Activated CD4-positive, alpha-beta T cell treated with anti-CD3 and anti-CD28 coated beads, Interleukin-2, Interleukin-4, amounts not matched to agents 100 ng/mL and 50 ng/mL, durations not matched to agents 16 hours and 8 hours (primary cell): ENCODE measurements at regions not wholly inside any gene's neighbourhood (a gene's known extent, or its start where the extent isn't known, plus 50 kb on each side); places are given as distances from the start of the nearest gene placed in this dataset.
A peak's percentile ranks its signal among the peaks of the same experiment; 100 is the strongest.

Experiments used
- DNase-seq: peaks from one replicate; pipeline ENCODE4 v3.0.0-alpha.2; 2020; ENCODE audit warnings: low spot score

DNA sequence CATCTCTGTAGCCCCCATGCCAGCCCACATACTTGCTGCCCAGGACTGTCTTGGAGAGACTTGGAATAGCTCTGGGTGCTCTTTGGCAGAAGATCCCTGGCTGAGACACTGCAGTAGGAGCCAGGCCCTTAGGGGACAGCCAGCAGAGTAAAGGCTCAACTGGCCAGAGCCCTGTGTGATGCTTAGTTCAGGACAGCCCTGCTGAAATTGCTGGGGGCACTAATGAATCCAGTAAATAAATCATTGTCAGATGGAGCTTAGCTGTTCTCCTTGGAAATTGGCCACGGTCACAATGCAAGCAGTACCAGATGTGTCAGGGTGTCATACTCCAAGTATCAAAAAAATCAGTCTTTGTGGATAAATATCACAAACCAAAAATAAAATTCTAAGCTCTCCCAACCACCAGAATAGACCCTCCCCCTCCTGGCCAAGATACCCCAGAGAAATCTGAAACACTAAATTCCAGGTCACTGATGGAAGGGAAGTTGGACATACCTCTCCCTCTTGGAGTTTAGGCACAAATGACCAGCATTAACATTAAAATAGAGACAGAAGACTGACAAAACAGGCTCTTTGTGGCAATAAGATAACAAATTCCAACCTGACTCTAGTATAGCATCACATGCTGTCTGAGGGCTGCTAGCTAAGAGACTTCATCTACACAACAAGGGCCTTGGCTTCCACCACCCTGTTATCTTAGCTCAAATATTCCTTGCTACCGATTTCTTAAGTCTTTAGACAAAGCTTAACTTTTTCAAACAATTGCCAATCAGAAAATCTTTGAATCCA, 83.2 kb upstream of the DNAH14 start:
- DNase-seq = no peak

DNA sequence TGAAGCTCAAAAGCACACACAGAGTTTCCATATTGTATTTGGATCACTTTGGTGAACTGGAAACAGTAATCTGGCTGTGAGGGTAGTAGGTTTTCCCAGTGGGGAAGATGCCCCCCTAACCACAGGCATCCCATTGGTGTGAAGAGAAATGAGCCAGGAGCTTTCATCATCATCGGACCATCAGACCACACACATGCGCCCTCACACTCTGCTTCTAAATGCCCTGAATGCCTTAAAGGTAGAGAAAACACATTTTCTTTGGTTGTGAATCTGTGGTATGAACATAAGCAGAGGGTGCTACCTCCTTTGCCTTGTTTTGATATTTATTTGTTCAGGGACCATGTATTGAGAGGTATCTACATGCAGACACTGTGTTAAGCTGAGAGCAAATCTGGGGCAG, 79.0 kb upstream of the DNAH14 start:
- no peak for DNase-seq

DNA sequence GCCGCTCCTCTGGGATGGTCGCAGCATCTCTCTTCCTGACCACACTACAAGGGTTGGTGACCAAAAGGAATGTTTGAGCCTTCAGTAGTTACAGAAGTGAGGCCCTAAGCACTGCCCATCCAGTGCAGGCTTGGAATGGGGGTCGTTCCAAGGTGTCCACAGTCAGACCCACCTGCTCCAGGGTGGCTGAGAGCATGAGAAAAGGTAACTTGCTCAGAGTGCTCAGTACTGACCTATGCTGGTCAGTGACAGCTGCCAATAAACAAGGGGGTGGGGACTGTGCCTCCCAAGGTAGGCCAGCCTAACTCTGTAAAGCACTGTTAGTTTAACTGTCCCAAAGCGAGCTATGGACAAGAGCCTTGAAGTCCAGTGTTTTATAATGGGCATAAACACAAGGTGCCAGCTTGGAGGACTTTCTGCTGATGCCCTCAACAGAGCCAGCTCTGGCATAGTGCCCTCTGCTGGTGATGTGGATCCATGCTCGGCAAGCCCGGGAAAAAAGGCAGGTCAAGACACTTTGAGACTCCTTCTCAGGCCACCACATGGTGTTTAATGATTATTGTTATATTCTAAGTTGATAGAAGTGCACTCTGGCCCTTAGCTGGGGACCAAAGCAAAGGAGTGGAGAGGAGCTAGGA, 78.1 kb upstream of the DNAH14 start:
- DNase-seq = peak; percentile 60

DNA sequence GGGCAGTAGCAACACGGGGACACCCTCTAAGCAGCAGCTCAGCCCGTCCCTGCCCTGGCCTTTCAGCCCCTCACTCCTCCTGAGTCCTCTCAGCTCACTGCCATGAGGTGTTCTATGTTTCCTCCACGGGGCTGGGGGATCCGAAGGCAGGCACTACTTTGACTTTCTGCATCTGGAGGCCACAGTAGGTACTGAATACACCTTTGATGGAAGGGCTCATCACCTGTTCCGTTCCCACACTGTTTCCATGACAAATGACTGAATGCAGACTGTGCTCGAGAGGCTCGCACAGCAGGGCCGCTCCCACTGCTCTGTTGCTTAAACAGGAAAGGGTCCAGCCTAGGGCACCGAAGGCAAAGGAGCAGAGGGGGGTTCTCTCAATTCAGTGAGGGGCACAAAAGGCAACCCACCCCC, 77.6 kb upstream of the DNAH14 start:
- DNase-seq = no peak

DNA sequence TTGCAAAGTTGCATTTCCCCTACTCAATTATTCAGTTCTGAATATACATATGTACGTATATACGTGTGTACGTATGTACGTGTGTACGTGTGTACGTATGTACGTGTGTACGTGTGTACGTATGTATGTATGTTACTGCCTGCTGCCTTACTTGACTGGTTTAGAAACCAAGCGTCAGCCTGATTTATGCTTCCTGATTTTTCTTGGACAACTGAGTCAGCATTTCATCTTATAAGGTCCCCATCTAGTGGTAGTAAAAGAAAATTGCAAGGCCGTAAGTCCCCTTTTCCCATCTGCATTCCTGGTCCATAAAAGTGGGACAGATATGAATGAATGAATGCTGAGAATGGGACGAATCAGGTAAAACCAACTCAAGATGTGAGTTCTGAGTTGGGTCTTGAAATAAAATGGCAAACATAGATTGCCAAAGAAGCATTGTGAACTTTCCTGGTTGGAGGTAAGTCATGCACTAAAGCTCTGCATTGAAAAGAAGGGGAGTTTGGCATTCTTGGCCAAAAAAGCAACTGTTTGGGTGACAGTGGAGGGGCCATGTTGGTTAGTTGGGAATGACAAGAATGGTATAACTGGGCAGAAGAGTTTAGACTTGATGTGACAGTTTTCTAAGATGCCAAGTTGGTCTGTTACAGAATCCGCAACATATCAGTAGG, 76.4 kb upstream of the DNAH14 start:
- peak; percentile 4 for DNase-seq

DNA sequence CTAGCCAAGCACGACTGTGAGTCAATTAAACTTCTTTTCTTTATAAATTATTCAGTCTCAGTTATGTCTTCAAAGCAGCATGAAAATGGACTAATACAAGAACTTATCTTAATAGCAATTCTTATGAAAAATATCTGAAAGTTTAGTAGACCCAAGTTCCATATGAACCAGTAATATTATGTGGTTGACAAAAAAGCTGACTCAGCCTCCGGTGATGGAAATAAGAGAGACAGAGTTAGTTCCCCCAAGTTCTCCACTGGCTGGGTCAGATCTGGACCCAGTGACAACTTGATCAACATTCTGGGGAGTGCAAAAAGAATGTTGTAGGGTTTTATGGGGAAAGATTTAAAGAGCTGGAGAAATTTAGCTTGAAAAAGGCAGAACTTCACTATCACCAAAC, 72.5 kb upstream of the DNAH14 start:
- no peak for DNase-seq

DNA sequence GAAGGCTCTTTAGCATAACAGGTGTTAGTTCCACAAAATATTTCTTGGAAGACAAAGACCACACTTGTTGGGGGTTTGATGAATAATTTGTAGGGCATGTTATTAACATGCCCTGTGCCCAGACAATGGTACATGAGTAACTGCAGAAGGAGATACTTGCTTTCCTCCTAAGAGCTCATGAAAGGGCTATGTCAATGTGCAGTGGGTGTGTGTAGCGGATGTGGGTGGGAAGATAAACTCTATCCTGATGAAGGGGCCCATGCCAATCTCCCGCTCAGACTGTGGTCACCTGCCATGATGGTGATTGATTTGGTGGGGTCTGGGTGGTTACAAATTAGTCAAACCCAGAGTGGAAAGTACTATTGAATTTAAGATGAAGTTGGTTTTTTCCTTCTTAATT, 69.8 kb upstream of the DNAH14 start:
- DNase-seq = no peak

DNA sequence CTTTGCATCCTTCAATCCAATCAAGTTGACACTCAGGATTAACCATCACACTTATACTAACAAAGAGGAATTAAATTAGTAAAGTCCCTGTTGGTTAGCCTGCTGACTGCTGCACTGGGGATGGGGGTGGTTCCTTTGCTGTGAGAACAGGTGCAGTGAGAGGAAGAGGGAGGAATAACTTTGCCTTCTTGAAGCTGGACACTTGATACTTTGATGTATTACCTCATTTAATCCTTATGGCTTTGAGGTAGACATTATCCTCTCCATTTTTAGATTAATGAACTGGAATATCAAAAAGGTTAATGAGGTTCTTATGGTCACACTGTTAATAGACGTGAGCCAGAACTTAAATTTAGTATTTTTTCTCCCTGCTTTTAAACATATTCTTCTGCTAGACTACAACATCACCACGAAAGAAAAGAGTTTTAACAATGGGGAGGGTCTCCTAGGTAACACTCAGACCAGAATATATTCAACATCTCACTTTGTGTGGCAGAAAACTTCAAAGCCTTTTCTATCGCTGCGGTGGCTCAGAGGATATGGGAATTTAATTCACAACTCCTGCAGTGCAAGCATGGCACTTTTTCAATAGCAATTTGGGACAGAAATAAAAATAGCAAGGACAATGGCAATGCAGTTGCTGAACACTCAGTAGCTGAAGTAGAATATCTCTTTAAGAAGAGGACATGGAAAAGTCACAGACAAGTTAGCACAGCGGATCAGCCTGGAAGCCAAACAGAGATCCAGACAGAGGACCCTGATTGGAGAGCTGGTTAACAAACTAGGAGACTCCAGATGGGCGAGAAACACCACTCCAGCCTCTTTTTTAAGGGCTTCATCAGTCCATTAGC, 68.8 kb upstream of the DNAH14 start:
- no peak for DNase-seq

DNA sequence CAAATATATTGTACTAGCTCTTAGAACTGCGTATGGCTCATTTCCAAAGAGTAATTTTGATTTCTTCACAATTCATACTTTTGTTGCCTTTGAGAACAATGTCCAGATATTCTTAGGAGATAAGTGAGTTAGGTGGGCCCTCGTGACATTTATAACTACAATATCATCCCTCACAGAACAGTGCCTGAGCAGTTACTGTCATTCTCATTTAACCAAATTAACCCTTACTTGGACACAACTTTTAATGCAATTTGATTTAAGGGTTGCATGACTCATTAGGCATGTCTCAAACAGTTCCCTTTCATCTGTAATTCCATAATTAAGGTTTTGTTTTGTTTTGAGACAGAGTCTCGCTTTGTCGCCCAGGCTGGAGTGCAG, 68.1 kb upstream of the DNAH14 start:
- no peak for DNase-seq

DNA sequence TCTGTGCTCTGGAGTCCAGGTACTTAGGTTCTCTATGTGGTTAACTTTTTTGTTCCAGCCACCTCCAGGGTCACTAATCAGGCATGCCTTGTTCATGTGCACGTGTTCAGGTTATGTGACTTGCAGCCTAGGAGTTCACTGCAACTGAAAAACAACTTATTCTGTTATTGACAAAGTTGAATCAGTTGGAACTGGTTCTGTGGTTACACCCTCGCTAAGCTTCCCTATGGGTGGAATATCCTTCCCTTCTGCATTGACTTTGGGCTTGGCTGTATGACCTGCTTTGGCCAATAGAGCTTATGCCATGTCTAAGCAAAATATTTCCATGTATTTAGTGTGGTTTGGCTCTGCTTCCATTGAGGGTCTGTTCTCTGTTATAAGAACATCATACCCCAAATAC, 66.0 kb upstream of the DNAH14 start:
- DNase-seq = no peak

DNA sequence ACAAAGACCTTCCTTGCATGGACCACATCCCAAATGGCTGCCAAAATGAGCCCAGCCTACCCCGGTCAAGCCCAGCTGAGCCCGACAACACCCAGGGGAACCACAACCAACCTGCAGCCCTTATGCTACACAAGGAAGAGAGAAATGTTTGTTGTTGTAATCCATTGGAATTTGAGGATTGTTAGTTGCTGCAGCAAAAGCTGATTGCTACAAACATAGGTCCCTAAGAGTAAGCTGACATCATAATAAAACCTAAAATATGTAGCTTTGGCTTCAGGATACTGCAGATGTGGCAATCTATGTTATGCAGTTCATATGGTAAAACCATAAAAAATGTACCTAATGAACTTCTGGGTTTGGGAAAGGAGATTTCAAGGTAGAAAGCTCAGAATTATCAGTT, 65.5 kb upstream of the DNAH14 start:
- DNase-seq = no peak

DNA sequence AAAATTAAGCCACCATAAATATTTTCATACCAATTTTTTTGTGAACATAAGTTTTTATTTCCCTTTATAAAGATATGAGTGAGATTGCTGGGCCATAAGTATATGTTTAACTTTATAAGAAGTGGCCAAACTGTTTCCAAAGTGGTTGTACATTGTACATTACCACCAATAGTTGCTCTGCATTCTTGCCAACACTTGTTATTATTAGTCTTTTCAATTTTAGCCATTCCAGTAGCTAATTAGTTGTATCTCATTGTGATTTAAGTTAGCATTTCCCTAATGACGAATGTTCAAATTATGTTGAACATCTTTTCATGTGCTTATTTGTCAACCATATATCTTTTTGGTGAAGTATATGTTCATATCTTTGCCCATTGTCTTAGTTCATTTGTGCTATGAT, 64.0 kb upstream of the DNAH14 start:
- no peak for DNase-seq

DNA sequence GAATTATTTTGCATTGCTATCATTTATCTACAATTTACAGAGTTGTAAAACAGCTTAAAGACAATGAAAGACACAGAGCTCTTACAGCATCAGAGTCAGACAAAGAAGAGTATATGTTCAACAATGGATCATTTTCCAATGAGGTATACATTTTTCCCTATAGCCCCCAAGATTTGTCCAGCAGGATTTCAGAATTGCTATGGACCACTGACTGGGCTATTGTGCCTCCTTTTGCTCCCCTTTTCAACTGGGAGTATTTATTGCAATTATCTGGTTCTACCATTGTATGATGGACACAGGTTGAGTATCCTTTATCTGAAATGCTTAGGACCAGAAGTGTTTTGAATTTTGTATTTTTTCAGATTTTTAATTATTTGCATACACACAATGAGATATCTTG, 62.5 kb upstream of the DNAH14 start:
- DNase-seq = no peak

DNA sequence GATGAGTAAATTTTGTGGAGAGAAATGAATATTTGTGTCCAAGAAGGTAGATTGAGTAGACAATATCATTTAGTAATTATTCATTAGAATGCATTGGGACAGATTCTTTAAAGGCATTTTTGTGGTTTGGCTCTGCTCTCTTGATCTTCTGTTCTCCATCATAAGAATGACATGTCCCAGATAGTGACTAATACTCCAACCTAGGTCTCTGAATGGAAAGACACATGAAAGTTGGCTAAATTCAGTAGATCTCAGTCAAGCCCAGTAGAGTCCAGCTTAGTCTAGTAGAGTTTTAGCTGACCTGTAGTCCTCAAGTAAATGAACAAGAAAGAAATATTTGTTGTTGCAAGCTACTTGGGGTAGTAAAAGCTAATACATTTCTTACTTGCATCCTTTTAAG, 61.8 kb upstream of the DNAH14 start:
- no peak for DNase-seq

DNA sequence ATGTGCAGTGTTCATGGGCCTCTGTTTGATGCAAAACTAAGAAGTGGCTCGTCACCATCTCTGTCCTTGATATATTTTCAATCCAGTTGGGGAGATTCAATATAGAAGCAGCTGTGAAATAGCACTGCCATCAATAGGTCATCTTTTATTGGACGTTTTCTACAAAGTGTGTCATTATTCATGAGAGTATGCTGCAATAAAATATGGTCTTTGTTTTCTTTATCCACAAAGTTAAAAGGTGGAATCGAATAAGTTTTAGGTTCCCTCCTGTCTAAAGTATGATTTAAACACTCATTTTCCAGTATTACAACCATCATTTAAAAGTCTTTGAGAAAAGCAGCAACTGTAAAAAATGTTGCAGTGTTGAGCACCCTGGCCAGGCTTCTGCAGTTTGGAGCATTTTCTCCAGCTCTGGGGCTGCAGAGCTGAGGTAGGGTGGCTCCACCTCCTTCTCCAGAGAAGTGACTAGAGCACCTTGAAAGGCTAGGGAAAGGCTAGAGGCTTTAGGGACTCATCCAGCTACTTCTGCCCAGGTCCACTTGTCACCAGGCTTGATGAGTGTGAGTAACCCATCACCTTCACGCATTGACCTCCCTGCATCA, 56.5 kb upstream of the DNAH14 start:
- DNase-seq = no peak

DNA sequence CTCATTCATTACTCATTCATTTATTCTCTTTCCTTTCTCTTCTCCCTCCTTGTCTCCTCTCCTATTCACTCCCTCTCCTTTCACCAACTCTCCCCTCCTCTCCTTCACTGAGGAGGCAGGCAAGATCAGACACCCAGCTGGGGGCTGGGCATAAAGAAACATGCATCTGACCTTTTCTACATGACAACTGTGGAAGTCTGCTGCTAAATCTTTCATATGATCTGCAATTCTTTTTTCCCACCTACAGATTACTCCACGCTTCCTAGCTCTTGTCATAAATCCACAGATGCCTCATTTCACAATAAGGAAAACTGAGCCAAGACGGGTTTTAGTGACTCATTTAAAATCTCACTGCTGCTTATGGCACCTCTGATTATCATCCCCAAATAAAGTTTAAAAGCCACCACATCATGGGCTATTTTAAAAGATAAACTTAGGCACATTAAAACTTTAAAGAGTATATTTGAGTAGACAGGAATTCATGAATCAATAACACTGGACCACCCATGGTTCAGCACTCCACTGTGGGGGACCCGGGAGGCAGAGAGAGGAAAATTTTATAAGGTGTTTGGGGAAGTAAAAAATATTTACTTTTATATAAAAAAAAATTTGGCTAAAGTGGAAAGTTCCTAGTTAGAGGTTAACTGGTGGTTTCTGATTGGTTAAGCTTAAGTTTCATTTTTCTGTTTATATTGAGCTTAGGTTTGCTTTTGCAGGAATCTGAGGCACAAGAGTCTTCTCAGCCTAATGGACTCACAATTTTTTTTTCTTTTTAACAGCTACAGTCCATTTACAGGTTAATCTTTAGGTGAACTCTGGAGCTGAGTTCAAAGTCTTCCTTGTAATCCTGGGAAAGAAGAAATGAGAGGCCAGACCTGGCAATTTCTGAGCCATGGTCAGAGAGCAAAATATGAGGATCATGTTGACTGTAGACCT, 55.8 kb upstream of the DNAH14 start:
- DNase-seq = no peak

DNA sequence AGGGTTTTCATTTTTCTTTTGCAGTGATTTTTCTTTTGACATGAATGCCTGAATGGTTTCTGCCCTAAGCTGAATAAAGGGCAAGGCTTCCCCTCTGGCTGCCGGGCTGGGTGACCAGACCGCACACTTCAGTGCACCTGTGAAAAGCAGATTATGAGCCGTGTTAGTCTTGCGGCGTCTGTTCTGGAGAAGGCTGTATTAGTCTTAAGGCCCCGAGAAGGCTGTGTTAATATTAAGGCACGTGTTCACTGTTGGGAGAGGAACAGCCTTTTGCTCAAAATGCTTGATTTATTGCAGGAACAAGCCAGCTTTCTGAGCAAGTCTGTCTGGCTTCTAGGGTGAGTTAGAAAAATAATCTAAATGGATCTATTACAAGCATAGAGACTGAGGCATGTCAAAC, 54.7 kb upstream of the DNAH14 start:
- no peak for DNase-seq

DNA sequence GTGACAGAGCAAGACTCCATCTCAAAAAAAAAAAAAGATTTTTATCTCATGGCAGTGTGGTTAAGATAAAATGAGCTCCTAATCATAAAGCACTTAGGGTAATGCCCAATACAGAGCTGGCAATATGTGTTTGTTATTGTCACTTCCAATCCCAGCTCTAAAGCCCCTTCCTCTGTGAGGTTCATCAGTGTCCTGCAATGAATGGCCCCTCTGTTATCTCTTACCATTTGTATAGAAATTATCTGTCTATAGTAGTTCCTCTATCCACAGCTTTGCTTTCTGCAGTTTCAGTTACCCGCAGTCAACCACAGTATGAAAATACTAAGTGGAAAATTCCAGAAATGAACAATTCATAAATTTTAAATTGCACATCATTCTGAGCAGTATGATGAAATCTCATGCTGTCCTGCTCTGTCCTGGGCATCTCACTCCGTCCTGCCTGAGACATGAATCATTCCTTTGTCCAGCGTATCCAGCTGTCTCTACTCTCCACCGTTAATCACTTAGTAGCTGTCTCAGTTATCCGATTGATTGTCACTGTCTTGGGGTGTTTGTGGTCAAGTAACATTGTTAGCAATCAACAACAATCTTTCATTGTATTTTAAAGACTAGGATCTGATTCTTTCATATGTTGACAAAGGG, 50.2 kb upstream of the DNAH14 start:
- DNase-seq = no peak
